ENCODE measurements at regions not wholly inside any gene's neighbourhood (a gene's known extent, or its start where the extent isn't known, plus 50 kb on each side); places are given as distances from the start of the nearest gene placed in this dataset.

DNA sequence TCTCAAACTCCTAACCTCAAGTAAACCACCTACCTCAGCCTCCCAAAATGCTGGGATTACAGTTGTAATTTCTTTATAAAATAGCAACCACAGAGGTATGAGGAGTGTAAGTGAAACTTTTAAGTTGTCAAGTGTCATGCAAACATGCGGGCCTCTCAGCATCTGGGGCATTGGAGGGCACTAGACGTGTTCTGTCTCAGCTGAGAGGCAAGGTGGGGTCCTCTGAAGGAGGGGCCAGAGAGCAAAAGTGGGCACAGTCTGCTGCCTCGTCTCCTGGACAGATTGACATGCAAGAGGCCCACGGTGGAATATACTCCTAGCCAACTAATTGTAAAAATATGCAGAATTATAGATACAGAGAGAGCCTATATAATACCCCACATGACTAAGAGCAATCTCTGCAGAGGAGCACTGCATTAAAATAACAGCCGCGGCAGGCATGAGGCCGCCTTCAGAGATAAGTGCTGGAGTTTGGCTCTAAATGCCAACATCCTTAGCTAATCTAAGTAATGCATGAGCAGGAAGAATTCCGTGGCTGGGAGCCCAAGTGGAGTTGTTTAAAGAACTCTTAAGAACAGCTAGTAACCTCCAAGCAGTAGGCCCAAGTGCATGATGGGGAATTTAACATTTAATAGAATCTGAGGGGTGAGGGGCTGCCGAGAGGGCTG, 87.8 kb upstream of the RNU6-1 start:
- no peak for TF ChIP-seq EZH2 (IDR thresholded peaks at IDR 0.05; ENCODE audit: low read depth)
- TF ChIP-seq, protein P1, sequence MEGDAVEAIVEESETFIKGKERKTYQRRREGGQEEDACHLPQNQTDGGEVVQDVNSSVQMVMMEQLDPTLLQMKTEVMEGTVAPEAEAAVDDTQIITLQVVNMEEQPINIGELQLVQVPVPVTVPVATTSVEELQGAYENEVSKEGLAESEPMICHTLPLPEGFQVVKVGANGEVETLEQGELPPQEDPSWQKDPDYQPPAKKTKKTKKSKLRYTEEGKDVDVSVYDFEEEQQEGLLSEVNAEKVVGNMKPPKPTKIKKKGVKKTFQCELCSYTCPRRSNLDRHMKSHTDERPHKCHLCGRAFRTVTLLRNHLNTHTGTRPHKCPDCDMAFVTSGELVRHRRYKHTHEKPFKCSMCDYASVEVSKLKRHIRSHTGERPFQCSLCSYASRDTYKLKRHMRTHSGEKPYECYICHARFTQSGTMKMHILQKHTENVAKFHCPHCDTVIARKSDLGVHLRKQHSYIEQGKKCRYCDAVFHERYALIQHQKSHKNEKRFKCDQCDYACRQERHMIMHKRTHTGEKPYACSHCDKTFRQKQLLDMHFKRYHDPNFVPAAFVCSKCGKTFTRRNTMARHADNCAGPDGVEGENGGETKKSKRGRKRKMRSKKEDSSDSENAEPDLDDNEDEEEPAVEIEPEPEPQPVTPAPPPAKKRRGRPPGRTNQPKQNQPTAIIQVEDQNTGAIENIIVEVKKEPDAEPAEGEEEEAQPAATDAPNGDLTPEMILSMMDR (conservative IDR thresholded peaks at IDR 0.05), result no peak
